GM10248 (cell line): ENCODE measurements at regions not wholly inside any gene's neighbourhood (a gene's known extent, or its start where the extent isn't known, plus 50 kb on each side); places are given as distances from the start of the nearest gene placed in this dataset.

Source experiments
- CTCF ChIA-PET: fragments of 300-600 bp; sonication (Branson Sonifier 250); formaldehyde crosslinking; extraction: SDS; loops from one replicate; lab custom pipeline; 2021; ENCODE audit warnings: antibody characterized with exemption; lab: Yijun Ruan, JAX
- POLR2A ChIA-PET: fragments of 350-650 bp; sonication (Branson Sonifier 250); formaldehyde crosslinking; extraction: SDS; loops from one replicate; lab custom pipeline; 2020; ENCODE audit warnings: antibody characterized with exemption; lab: Yijun Ruan, JAX
- DNase-seq: peaks from one replicate; pipeline ENCODE4 v3.0.0; 2012; ENCODE audit errors: extremely low spot score
- TF ChIP-seq, protein P1 (sequence below): IDR thresholded peaks from 2 replicates; pipeline ENCODE4 v1.5.1; 2012; ENCODE audit warnings: mild to moderate bottlenecking, low read depth; ENCODE audit errors: extremely low read depth, missing control alignments, control extremely low read depth

DNA sequence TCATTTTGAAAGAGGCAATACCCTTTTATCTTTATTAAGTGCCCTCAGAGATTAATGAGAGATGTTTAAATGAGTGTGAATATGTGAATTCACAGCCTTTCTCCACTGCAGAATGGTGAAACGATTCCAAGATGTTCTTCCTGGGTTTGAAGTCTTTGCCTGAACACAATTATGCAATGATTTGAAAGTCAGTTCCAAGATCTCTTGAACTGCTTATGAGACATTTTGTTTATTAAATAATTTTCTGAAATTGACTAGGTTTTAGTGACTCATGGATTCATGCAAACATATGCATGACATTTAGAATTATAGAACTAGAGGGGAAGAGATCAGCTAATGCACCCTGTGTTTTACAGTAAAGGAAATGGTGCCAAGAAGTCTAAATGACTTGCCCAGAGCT, 118.1 kb upstream of the SLC38A2 start:
- DNase-seq, result no peak
- TF ChIP-seq, protein P1, sequence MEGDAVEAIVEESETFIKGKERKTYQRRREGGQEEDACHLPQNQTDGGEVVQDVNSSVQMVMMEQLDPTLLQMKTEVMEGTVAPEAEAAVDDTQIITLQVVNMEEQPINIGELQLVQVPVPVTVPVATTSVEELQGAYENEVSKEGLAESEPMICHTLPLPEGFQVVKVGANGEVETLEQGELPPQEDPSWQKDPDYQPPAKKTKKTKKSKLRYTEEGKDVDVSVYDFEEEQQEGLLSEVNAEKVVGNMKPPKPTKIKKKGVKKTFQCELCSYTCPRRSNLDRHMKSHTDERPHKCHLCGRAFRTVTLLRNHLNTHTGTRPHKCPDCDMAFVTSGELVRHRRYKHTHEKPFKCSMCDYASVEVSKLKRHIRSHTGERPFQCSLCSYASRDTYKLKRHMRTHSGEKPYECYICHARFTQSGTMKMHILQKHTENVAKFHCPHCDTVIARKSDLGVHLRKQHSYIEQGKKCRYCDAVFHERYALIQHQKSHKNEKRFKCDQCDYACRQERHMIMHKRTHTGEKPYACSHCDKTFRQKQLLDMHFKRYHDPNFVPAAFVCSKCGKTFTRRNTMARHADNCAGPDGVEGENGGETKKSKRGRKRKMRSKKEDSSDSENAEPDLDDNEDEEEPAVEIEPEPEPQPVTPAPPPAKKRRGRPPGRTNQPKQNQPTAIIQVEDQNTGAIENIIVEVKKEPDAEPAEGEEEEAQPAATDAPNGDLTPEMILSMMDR, result no peak
- POLR2A ChIA-PET, result no interaction called here

DNA sequence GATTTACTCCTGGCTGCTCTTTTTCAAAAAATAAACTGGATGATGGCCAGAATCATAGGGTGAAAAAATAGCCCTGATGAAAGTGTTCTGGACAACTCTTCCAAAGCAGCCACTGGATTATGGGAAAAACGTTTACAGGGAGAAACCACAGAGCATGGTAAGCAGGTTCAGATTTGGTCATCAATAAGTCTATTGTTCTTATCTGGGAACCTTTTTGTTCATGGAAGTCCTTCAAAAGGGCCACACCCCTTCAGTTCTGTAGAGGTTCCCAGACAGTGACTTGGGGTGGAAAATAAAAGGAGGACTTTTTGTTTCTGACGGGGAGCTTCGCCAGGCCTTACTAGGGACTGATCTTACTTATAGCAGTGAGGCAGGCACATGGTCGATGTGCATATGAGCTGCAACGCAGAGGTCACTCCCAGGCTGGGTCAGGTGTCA, 117.4 kb upstream of the SLC38A2 start:
- CTCF ChIA-PET, result no interaction called here
- POLR2A ChIA-PET, result no interaction called here
- TF ChIP-seq, protein P1, result no peak
- no peak for DNase-seq

More for the DNA sequence above, 118.1 kb upstream of the SLC38A2 start:
- CTCF ChIA-PET, result no interaction called here

DNA sequence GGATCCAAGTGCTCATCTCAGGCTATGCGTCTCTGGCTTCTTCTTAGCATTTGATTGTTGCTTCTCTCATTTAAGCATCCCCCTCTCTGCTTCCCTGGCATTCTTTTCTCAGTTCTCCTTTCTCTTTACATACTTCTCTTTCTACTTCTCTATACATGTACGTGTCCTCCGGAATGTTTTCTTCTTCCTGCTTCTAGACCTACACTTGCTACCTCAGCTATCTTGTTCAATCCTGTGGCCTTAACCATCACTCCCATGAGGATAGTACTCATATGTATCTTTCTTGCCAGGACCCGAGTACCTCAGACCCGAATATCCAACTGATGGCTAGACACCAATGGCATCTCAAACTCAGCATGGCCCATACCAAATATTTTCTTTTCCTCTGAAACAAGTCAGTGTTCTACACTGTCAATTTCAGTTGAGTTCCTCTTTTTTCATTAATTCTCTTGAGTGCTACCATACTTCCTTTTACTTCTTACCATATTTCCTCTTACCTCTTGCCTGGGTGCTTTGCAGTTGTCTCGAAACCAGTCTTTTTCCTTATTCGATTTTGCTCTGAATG, 115.1 kb upstream of the SLC38A2 start:
- CTCF ChIA-PET, result interaction anchor here (1.2 kb wide), 1 partner anchor 12 kb away, joined by 3 read pairs; no protein-coding TSS in a partner anchor

DNA sequence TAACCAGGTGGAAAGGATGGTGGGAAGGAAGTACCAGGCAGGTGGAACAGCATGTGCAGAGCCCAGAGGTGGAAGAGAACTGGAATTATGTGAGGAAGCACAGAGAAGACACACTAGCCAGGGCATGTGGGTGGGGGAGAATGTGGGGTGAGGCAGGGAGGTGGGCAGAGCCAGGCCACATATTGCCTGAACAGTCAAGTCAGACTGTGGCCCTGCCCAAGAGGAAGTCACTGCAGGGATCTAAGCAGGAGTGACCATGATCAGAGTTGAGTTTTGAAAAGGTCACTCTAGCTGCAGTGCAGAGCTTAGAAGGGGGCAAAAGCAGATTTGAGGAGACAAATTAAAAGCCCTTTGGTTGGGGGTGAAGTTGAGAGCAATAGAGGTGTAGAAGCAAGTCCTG, 114.0 kb upstream of the SLC38A2 start:
- ChIA-PET POLR2A (no interaction called here), CTCF (interaction anchor here (0.8 kb wide), 1 partner anchor 10 kb away, joined by 3 read pairs; no protein-coding TSS in a partner anchor)
- TF ChIP-seq, protein P1, result no peak
- DNase-seq, result no peak

More for the DNA sequence above, 115.1 kb upstream of the SLC38A2 start:
- DNase-seq, result peak; percentile 7
- TF ChIP-seq, protein P1, result no peak
- POLR2A ChIA-PET, result no interaction called here

DNA sequence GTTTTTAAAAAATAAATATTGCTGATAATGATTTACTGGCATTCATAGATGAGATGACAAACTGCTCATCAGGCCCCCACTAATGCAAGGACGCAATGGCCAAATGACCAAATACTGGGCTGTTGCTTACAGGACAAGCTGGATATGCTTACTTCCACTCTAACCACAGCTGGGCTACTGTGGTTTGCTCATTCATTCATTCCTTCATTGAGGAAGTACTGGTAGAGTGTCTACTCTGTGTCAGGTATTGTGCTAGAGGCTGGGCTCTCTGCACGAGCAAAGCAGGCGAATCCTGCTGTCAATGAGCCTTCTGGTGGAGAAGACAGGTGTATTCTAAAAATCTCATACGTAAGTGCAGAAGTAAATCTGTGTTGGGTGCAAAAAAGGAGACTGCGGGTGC, 113.3 kb upstream of the SLC38A2 start:
- DNase-seq, result no peak
- TF ChIP-seq, protein P1, result no peak
- ChIA-PET POLR2A (no interaction called here), CTCF (no interaction called here)

DNA sequence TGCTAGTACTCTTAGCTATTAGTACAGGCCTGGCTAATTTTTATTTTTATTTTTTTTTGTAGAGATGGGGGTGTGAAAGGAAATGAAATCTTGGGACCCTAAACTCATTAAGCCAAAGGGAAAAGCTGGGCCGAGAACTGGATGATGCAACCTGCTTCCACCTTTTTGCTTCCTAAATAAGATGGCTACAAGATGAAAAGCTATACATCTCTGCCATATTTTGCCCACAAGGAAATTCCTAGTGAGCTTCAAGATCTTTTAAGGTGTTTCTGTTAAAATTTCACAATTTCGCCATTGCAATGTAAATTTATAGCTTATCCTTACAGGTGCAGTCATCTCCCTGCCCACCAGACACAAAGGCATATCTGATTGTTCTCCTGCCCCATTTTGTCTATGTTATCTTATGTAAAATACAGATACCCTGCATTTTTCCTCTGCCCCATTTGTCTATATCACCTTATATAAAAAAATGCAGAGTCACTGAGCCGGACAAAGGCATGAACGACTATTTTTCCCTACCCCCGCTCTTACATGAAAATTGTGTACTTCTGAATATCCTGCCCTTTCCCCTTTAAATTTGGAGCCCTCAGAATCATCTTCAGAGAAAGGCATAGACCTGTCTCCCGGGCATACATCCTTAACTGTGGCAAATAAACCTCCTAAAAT, 112.0 kb upstream of the SLC38A2 start:
- TF ChIP-seq, protein P1, result no peak
- DNase-seq, result no peak
- ChIA-PET CTCF (interaction anchor here (1.1 to 1.6 kb wide), 3 partner anchors 8 to 14 kb away, joined by 3 to 9 read pairs (median 3); no protein-coding TSS in a partner anchor), POLR2A (no interaction called here)
